HEK293 (cell line): ENCODE measurements at regions not wholly inside any gene's neighbourhood (a gene's known extent, or its start where the extent isn't known, plus 50 kb on each side); places are given as distances from the start of the nearest gene placed in this dataset.
A peak's percentile ranks its signal among the peaks of the same experiment; 100 is the strongest.

Experiments
- CTCF ChIA-PET: fragments of 350-600 bp; formaldehyde crosslinking; extraction: SDS; loops from one replicate; lab custom pipeline; 2021; ENCODE audit warnings: antibody characterized with exemption; lab: Yijun Ruan, JAX
- POLR2A ChIA-PET: fragments of 300-600 bp; formaldehyde crosslinking; extraction: SDS; loops from one replicate; lab custom pipeline; 2020; ENCODE audit warnings: antibody characterized with exemption, inconsistent platforms; lab: Yijun Ruan, JAX
- H3K27ac ChIP-seq: fragments of 200-500 bp; sonication (Bioruptor generic); 2 replicates; pipeline ENCODE4 v1.5.1; 2014; ENCODE audit warnings: low read depth, low read length, control low read depth, inconsistent platforms; ENCODE audit errors: extremely low read depth
- H3K36me3 ChIP-seq, 2 experiments: fragments of 200-500 bp in 1 of 2; sonication (Bioruptor generic) in 1 of 2; 1 replicate in 1 of 2; 2 replicates in 1 of 2; pipeline ENCODE4 v1.5.1; 2014 to 2017; ENCODE audit warnings: inconsistent platforms in 2 of 2, low read length in 2 of 2; ENCODE audit not compliant: control insufficient read depth in 2 of 2, insufficient read depth in 1 of 2
- H3K4me1 ChIP-seq: fragments of 200-500 bp; sonication (Bioruptor generic); 2 replicates; pipeline ENCODE4 v1.5.1; 2014; ENCODE audit warnings: mild to moderate bottlenecking, low read length, inconsistent platforms; ENCODE audit not compliant: control insufficient read depth, insufficient read depth
- H3K4me3 ChIP-seq: 2 replicates; pipeline ENCODE4 v1.5.1; 2011; ENCODE audit warnings: low read depth, mild to moderate bottlenecking, control low read depth, low read length, moderate library complexity
- H3K9me3 ChIP-seq: fragments of 200-500 bp; sonication (Bioruptor generic); 2 replicates; pipeline ENCODE4 v1.5.1; 2014; ENCODE audit warnings: low read depth, low read length, inconsistent platforms; ENCODE audit not compliant: control insufficient read depth, insufficient read depth
- IKZF3 ChIP-seq: fragments of 450-650 bp; IDR thresholded peaks from 2 replicates; pipeline ENCODE4 v1.5.0; 2018; ENCODE audit warnings: missing biosample characterization, mild to moderate bottlenecking, missing genetic modification characterization, moderate library complexity
- KLF1 ChIP-seq: fragments of 450-650 bp; formaldehyde crosslinking; IDR thresholded peaks from 2 replicates; pipeline ENCODE4 v1.5.1; 2016; ENCODE audit warnings: missing biosample characterization, missing genetic modification characterization
- KLF17 ChIP-seq: fragments of 450-650 bp; formaldehyde crosslinking; IDR thresholded peaks from 2 replicates; pipeline ENCODE4 v1.5.1; 2016; ENCODE audit warnings: missing biosample characterization, missing genetic modification characterization
- KLF7 ChIP-seq: fragments of 450-650 bp; formaldehyde crosslinking; IDR thresholded peaks from 2 replicates; pipeline ENCODE4 v1.5.1; 2016; ENCODE audit warnings: missing biosample characterization, missing genetic modification characterization, borderline replicate concordance
- KLF9 ChIP-seq: fragments of 450-650 bp; formaldehyde crosslinking; IDR thresholded peaks from 2 replicates; pipeline ENCODE4 v1.5.1; 2016; ENCODE audit warnings: missing biosample characterization, missing genetic modification characterization, low read depth
- OVOL3 ChIP-seq: fragments of 450-650 bp; formaldehyde crosslinking; IDR thresholded peaks from 2 replicates; pipeline ENCODE4 v1.5.1; 2016; ENCODE audit warnings: missing biosample characterization, missing genetic modification characterization
- REST ChIP-seq: fragments of 450-650 bp; formaldehyde crosslinking; IDR thresholded peaks from 2 replicates; pipeline ENCODE4 v1.5.1; 2016; ENCODE audit warnings: missing biosample characterization, missing genetic modification characterization
- SP3 ChIP-seq: fragments of 450-650 bp; formaldehyde crosslinking; IDR thresholded peaks from 2 replicates; pipeline ENCODE4 v1.5.1; 2016; ENCODE audit warnings: missing biosample characterization, missing genetic modification characterization
- SP7 ChIP-seq: fragments of 450-650 bp; formaldehyde crosslinking; IDR thresholded peaks from 2 replicates; pipeline ENCODE4 v1.5.1; 2016; ENCODE audit warnings: missing biosample characterization, missing genetic modification characterization
- WT1 ChIP-seq: fragments of 450-650 bp; formaldehyde crosslinking; IDR thresholded peaks from 2 replicates; pipeline ENCODE4 v1.5.1; 2016; ENCODE audit warnings: missing biosample characterization, missing genetic modification characterization
- ZBTB21 ChIP-seq: fragments of 450-650 bp; formaldehyde crosslinking; IDR thresholded peaks from 2 replicates; pipeline ENCODE4 v1.5.1; 2017; ENCODE audit warnings: missing biosample characterization, missing genetic modification characterization
- ZBTB48 ChIP-seq: fragments of 450-650 bp; formaldehyde crosslinking; IDR thresholded peaks from 2 replicates; pipeline ENCODE4 v1.5.1; 2016; ENCODE audit warnings: missing biosample characterization, missing genetic modification characterization
- ZBTB8A ChIP-seq: fragments of 450-650 bp; formaldehyde crosslinking; IDR thresholded peaks from 2 replicates; pipeline ENCODE4 v1.5.1; 2016; ENCODE audit warnings: missing biosample characterization, missing genetic modification characterization
- ZFP37 ChIP-seq: fragments of 450-650 bp; formaldehyde crosslinking; IDR thresholded peaks from 2 replicates; pipeline ENCODE4 v1.5.1; 2016; ENCODE audit warnings: missing biosample characterization, missing genetic modification characterization
- ZIC2 ChIP-seq: fragments of 450-650 bp; formaldehyde crosslinking; IDR thresholded peaks from 2 replicates; pipeline ENCODE4 v1.5.1; 2016; ENCODE audit warnings: missing biosample characterization, missing genetic modification characterization
- ZNF114 ChIP-seq: fragments of 450-650 bp; formaldehyde crosslinking; IDR thresholded peaks from 2 replicates; pipeline ENCODE4 v1.5.0; 2017; ENCODE audit warnings: missing biosample characterization, missing genetic modification characterization
- ZNF169 ChIP-seq: fragments of 450-650 bp; formaldehyde crosslinking; IDR thresholded peaks from 2 replicates; pipeline ENCODE4 v1.5.1; 2016; ENCODE audit warnings: missing biosample characterization, missing genetic modification characterization
- ZNF23 ChIP-seq: fragments of 450-650 bp; formaldehyde crosslinking; IDR thresholded peaks from 2 replicates; pipeline ENCODE4 v1.5.1; 2016; ENCODE audit warnings: missing biosample characterization, missing genetic modification characterization, borderline replicate concordance
- ZNF274 ChIP-seq, 2 experiments: fragments of 200-500 bp in 1 of 2; fragments of 450-650 bp in 1 of 2; sonication (Bioruptor generic) in 1 of 2; formaldehyde crosslinking in 1 of 2; IDR thresholded peaks; 2 replicates each; pipeline versions ENCODE4 v1.5.1 to v1.6.1; 2014 to 2016; ENCODE audit warnings: borderline replicate concordance in 1 of 2, inconsistent platforms in 1 of 2, low read length in 1 of 2, missing biosample characterization in 1 of 2, missing genetic modification characterization in 1 of 2
- ZNF302 ChIP-seq: fragments of 450-650 bp; formaldehyde crosslinking; IDR thresholded peaks from 2 replicates; pipeline ENCODE4 v1.5.1; 2016; ENCODE audit warnings: missing biosample characterization, missing genetic modification characterization, low read depth
- ZNF404 ChIP-seq: fragments of 450-650 bp; formaldehyde crosslinking; IDR thresholded peaks from 2 replicates; pipeline ENCODE4 v1.5.1; 2017; ENCODE audit warnings: missing biosample characterization, missing genetic modification characterization
- ZNF426 ChIP-seq: fragments of 450-650 bp; formaldehyde crosslinking; IDR thresholded peaks from 2 replicates; pipeline ENCODE4 v1.5.1; 2017; ENCODE audit warnings: missing biosample characterization, missing genetic modification characterization, mild to moderate bottlenecking, inconsistent platforms, moderate library complexity
- ZNF473 ChIP-seq: fragments of 450-650 bp; formaldehyde crosslinking; IDR thresholded peaks from 2 replicates; pipeline ENCODE4 v1.5.1; 2017; ENCODE audit warnings: missing biosample characterization, missing genetic modification characterization
- ZNF561 ChIP-seq: fragments of 450-650 bp; IDR thresholded peaks from 2 replicates; pipeline ENCODE4 v1.5.1; 2018; ENCODE audit warnings: missing biosample characterization, missing genetic modification characterization, borderline replicate concordance
- ZSCAN16 ChIP-seq: fragments of 450-650 bp; formaldehyde crosslinking; IDR thresholded peaks from 2 replicates; pipeline ENCODE4 v1.5.1; 2016; ENCODE audit warnings: missing biosample characterization, missing genetic modification characterization
- TF ChIP-seq, protein P1 (sequence below): fragments of 450-650 bp; formaldehyde crosslinking; IDR thresholded peaks from 2 replicates; pipeline ENCODE4 v1.5.1; 2017; ENCODE audit warnings: missing biosample characterization, missing genetic modification characterization

- no peak for TF ChIP-seq ZNF274 (IDR thresholded peaks at IDR 0.05; ENCODE audit: low read length)
- TF ChIP-seq ZNF274 (tag by site-specific recombination; IDR thresholded peaks at IDR 0.05; ENCODE audit: borderline replicate concordance), result no peak
- TF ChIP-seq ZNF404 (tag by site-specific recombination), result no peak
- TF ChIP-seq WT1 (tag by site-specific recombination), result no peak
- no peak for TF ChIP-seq ZBTB48 (tag by site-specific recombination)
These were observed 51.8 kb upstream of the PSD2 start (continued) for GRCh38 chr5:139743804-139744203.

DNA sequence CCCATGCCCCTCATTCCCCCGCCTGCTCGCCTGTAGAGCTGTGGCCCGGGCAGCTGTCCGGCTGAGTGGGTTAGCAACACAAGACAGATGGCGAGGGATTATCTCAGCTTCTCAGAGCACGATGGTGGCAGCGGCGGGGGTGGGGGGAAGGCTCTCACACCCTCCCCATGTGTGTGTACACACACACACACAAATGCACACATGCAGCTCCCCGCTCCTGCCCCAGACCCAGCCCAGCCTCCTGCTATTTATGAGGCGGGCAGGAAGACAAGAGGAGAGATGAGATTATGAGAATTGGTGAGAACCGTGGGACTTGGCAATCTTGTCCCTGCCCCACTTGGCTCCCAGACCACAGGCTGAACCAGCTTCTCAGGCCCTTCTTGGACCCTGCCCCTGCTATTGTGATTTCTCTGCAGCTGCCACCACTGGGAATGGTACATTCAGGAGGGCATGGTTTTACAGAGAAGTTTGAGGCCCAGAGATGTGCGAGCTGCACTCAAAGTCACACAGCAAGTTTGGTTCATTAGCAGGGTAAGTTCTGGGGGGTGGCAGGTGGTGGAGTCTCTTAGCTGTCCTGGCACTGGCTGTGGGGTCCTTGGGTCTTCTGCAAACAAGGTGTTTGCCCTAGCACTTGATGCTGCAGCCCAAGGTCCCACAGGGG, 51.0 kb upstream of the PSD2 start:
- Histone ChIP-seq H3K4me1 (peaks cover 17% of the 10 kb centered on the region), H3K9me3 (no peaks in the 10 kb centered on the region), H3K36me3 (no peaks in the 10 kb centered on the region), H3K4me3 (no peak overlapping the region), H3K27ac (peak overlapping the region; percentile 52; the same call in 1 of the 2 replicates)
- CTCF ChIA-PET, result interaction anchor here (0.6 to 2.0 kb wide), 5 partner anchors 21 to 413 kb away, joined by 3 to 12 read pairs (median 3); no protein-coding TSS in a partner anchor
- TF ChIP-seq ZNF169 (tag by site-specific recombination), result no peak
- TF ChIP-seq ZNF302 (tag by site-specific recombination), result no peak
- no peak for TF ChIP-seq KLF9 (tag by site-specific recombination)
- no peak for TF ChIP-seq ZNF426 (tag by site-specific recombination)
- no peak for TF ChIP-seq KLF7 (tag by site-specific recombination)
- POLR2A ChIA-PET, result interaction anchor here (0.6 to 4.6 kb wide), 5 partner anchors 10 to 309 kb away, joined by 3 to 25 read pairs (median 4); no protein-coding TSS in a partner anchor

DNA sequence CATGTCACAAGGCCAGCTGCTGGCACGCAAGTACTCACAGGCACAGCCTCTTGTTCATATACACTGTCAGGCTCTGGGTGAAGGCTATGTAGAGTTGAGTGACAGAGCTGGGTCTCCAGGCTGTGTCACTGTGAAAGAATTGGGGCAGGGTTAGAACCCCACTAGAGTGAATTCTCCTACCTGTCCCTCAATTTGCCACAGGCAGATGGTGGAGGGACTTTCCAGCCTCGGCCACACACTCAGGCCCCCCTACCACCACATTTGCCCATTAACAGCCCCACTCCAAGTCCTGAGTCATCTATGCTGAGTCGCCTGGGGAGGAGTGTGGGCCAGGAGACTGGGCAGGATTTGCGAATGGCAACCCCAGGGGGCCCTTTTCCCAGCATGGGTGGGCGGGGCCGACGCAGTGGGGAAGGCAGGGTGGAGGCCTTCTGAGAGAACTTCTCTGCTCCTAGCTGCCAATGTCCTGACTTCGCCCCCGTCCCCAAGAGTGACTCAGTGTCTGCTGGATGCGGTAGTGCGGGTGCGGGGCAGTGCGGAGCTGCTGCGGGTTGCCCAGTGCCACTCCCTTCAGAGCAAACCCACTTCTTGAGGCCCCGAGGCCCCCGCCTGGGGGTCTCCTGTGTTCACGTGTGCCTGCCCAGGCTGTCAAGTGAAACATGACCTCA, 50.3 kb upstream of the PSD2 start:
- Histone ChIP-seq H3K27ac (peak overlapping the region; percentile 52), H3K4me1 (peaks cover 16% of the 10 kb centered on the region), H3K4me3 (no peak overlapping the region), H3K9me3 (no peaks in the 10 kb centered on the region), H3K36me3 (no peaks in the 10 kb centered on the region)
- CTCF ChIA-PET, result interaction anchor here (0.8 to 2.0 kb wide), 6 partner anchors 15 to 112 kb away, joined by 3 to 12 read pairs (median 3); no protein-coding TSS in a partner anchor
- POLR2A ChIA-PET, result interaction anchor here (0.6 to 4.6 kb wide), 9 partner anchors 9 to 309 kb away, joined by 3 to 25 read pairs (median 4); partner anchors contain the start of gene CXXC5
- TF ChIP-seq ZNF561 (tag by site-specific recombination), result 0 out of 2 replicates have a peak, but pooled peaks have one; percentile 24
- no peak for TF ChIP-seq ZSCAN16 (tag by site-specific recombination)
- no peak for TF ChIP-seq ZFP37 (tag by site-specific recombination)
- TF ChIP-seq ZBTB8A (tag by site-specific recombination), result peak; percentile 64
- TF ChIP-seq SP3, result peak; percentile 43; the same call in 1 of the 2 replicates
- 0 out of 2 replicates have a peak, but pooled peaks have one; percentile 24 for TF ChIP-seq ZBTB21 (tag by site-specific recombination)
- TF ChIP-seq ZNF23, result peak; percentile 70; the same call in 1 of the 2 replicates
- TF ChIP-seq ZIC2 (tag by site-specific recombination), result peak; percentile 97
- TF ChIP-seq ZNF473 (tag by site-specific recombination), result no peak
- TF ChIP-seq REST (tag by site-specific recombination), result no peak
- no peak for TF ChIP-seq OVOL3 (tag by site-specific recombination)
- TF ChIP-seq IKZF3 (tag by site-specific recombination), result peak; percentile 85
- TF ChIP-seq, protein P1, sequence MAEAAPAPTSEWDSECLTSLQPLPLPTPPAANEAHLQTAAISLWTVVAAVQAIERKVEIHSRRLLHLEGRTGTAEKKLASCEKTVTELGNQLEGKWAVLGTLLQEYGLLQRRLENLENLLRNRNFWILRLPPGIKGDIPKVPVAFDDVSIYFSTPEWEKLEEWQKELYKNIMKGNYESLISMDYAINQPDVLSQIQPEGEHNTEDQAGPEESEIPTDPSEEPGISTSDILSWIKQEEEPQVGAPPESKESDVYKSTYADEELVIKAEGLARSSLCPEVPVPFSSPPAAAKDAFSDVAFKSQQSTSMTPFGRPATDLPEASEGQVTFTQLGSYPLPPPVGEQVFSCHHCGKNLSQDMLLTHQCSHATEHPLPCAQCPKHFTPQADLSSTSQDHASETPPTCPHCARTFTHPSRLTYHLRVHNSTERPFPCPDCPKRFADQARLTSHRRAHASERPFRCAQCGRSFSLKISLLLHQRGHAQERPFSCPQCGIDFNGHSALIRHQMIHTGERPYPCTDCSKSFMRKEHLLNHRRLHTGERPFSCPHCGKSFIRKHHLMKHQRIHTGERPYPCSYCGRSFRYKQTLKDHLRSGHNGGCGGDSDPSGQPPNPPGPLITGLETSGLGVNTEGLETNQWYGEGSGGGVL (tag by site-specific recombination), result peak; percentile 87
- TF ChIP-seq SP7 (tag by site-specific recombination), result peak; percentile 68
- no peak for TF ChIP-seq ZNF114 (tag by site-specific recombination)
- TF ChIP-seq KLF1 (tag by site-specific recombination), result peak; percentile 66
- 0 out of 2 replicates have a peak, but pooled peaks have one; percentile 13 for TF ChIP-seq KLF17 (tag by site-specific recombination)
